Peyer's patch (tissue), 4 donors: ENCODE measurements at regions not wholly inside any gene's neighbourhood (a gene's known extent, or its start where the extent isn't known, plus 50 kb on each side); places are given as distances from the start of the nearest gene placed in this dataset.

Experiments used
- POLR2A ChIP-seq, 2 donors: fragments of 450-650 bp; IDR thresholded peaks; one replicate each; pipeline ENCODE4 v1.5.1; 2017; ENCODE audit warnings: antibody characterized with exemption in 2 of 2, mild to moderate bottlenecking in 2 of 2, moderate library complexity in 2 of 2
- TF ChIP-seq, protein P1 (sequence below), 6 experiments: fragments of 450-650 bp in 4 of 6; fragments of 200-600 bp in 2 of 6; sonication (generic) in 1 of 6; IDR thresholded peaks; one replicate each; pipeline ENCODE4 v1.5.1; 2017 to 2019; ENCODE audit warnings: antibody characterized with exemption in 6 of 6, mild to moderate bottlenecking in 3 of 6, moderate library complexity in 1 of 6

- TF ChIP-seq, protein P1, sequence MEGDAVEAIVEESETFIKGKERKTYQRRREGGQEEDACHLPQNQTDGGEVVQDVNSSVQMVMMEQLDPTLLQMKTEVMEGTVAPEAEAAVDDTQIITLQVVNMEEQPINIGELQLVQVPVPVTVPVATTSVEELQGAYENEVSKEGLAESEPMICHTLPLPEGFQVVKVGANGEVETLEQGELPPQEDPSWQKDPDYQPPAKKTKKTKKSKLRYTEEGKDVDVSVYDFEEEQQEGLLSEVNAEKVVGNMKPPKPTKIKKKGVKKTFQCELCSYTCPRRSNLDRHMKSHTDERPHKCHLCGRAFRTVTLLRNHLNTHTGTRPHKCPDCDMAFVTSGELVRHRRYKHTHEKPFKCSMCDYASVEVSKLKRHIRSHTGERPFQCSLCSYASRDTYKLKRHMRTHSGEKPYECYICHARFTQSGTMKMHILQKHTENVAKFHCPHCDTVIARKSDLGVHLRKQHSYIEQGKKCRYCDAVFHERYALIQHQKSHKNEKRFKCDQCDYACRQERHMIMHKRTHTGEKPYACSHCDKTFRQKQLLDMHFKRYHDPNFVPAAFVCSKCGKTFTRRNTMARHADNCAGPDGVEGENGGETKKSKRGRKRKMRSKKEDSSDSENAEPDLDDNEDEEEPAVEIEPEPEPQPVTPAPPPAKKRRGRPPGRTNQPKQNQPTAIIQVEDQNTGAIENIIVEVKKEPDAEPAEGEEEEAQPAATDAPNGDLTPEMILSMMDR (IDR thresholded peaks at IDR 0.05) = no peak
- TF ChIP-seq POLR2A (IDR thresholded peaks at IDR 0.05) = no peak
Measured at GRCh38 chr9:30575691-30576090, 1808.8 kb upstream of the ACO1 start.
